ENCODE measurements at regions not wholly inside any gene's neighbourhood (a gene's known extent, or its start where the extent isn't known, plus 50 kb on each side); places are given as distances from the start of the nearest gene placed in this dataset.

- 83% methylated on average over 1 of the region's 5 CpGs for WGBS (ENCODE audit: insufficient coverage)
- H3K4me1 ChIP-seq (ENCODE audit: control insufficient read depth, insufficient read depth, low read length), result peaks cover 3% of the 10 kb centered on the region
- H3K36me3 ChIP-seq (ENCODE audit: control insufficient read depth, insufficient read depth, low read length), result no peaks in the 10 kb centered on the region
- no peak for DNase-seq (ENCODE audit: low read depth in 4 of 6, low spot score in 6 of 6)
- H3K27ac ChIP-seq (ENCODE audit: low read depth, low read length), result no peak overlapping the region
- no peaks in the 10 kb centered on the region for H3K9me3 ChIP-seq (ENCODE audit: control insufficient read depth, insufficient read depth, low read length)
- H3K27me3 ChIP-seq (ENCODE audit: control insufficient read depth, insufficient read depth, low read length), result no peaks in the 10 kb centered on the region
- no peak overlapping the region for H3K4me3 ChIP-seq (ENCODE audit: low read depth, low read length)
Measured at GRCh38 chr13:73286177-73286576, 227.4 kb downstream of the KLF5 start.

GRCh38 chr13:73284081-73284874 is 225.5 kb downstream of the KLF5 start:
- Histone ChIP-seq H3K27ac (ENCODE audit: low read depth, low read length) (no peak overlapping the region), H3K36me3 (ENCODE audit: control insufficient read depth, insufficient read depth, low read length) (no peaks in the 10 kb centered on the region), H3K27me3 (ENCODE audit: control insufficient read depth, insufficient read depth, low read length) (no peaks in the 10 kb centered on the region), H3K4me3 (ENCODE audit: low read depth, low read length) (no peak overlapping the region), H3K4me1 (ENCODE audit: control insufficient read depth, insufficient read depth, low read length) (peaks cover 3% of the 10 kb centered on the region), H3K9me3 (ENCODE audit: control insufficient read depth, insufficient read depth, low read length) (no peaks in the 10 kb centered on the region)
- 75% methylated on average over 1 of the region's 6 CpGs for WGBS (ENCODE audit: insufficient coverage)
- peak in 3 of 6 donors; percentile 21 to 94 (median 44) for DNase-seq (ENCODE audit: low read depth in 4 of 6, low spot score in 6 of 6)

- Histone ChIP-seq H3K4me1 (ENCODE audit: control insufficient read depth, insufficient read depth, low read length) (peaks cover 3% of the 10 kb centered on the region), H3K4me3 (ENCODE audit: low read depth, low read length) (no peak overlapping the region), H3K9me3 (ENCODE audit: control insufficient read depth, insufficient read depth, low read length) (no peaks in the 10 kb centered on the region), H3K36me3 (ENCODE audit: control insufficient read depth, insufficient read depth, low read length) (no peaks in the 10 kb centered on the region), H3K27ac (ENCODE audit: low read depth, low read length) (no peak overlapping the region), H3K27me3 (ENCODE audit: control insufficient read depth, insufficient read depth, low read length) (no peaks in the 10 kb centered on the region)
- peak in 1 of 6 donors; percentile 70 for DNase-seq (ENCODE audit: low read depth in 4 of 6, low spot score in 6 of 6)
- no CpG with 5 or more reads among the region's 6 CpGs for whole genome bisulfite sequencing (ENCODE audit: insufficient coverage)
Measured at GRCh38 chr13:73283636-73284035, 224.8 kb downstream of the KLF5 start.

DNA sequence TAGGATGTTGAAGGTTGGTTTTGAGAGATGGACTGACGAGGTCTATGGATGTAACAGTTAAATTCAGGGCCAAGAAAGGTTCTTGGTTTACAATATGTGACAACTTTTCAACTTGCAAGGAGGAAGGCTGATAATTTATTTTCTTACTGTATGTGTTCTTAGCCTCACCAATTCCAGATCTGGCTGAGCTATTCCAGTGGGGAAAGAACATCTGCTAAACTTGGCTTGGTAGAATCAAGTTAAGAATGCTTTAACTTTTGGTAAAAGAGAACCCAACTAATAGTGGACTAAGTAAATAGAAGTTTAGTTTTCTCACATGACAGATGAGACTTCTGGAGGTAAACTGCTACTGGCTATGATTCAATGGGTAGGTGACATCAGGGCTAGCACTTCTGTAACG is 222.9 kb downstream of the KLF5 start:
- WGBS (ENCODE audit: insufficient coverage), result 100% methylated on average over 1 of the region's 2 CpGs
- Histone ChIP-seq H3K27ac (ENCODE audit: low read depth, low read length) (no peak overlapping the region), H3K4me3 (ENCODE audit: low read depth, low read length) (no peak overlapping the region), H3K36me3 (ENCODE audit: control insufficient read depth, insufficient read depth, low read length) (no peaks in the 10 kb centered on the region), H3K4me1 (ENCODE audit: control insufficient read depth, insufficient read depth, low read length) (peaks cover 3% of the 10 kb centered on the region), H3K27me3 (ENCODE audit: control insufficient read depth, insufficient read depth, low read length) (no peaks in the 10 kb centered on the region), H3K9me3 (ENCODE audit: control insufficient read depth, insufficient read depth, low read length) (peaks cover 2% of the 10 kb centered on the region)
- no peak for DNase-seq (ENCODE audit: low read depth in 4 of 6, low spot score in 6 of 6)

GRCh38 chr13:73278186-73278585 is 219.4 kb downstream of the KLF5 start:
- Histone ChIP-seq H3K27ac (ENCODE audit: low read depth, low read length) (no peak overlapping the region), H3K4me3 (ENCODE audit: low read depth, low read length) (no peak overlapping the region), H3K36me3 (ENCODE audit: control insufficient read depth, insufficient read depth, low read length) (no peaks in the 10 kb centered on the region), H3K9me3 (ENCODE audit: control insufficient read depth, insufficient read depth, low read length) (peaks cover 2% of the 10 kb centered on the region), H3K4me1 (ENCODE audit: control insufficient read depth, insufficient read depth, low read length) (no peaks in the 10 kb centered on the region), H3K27me3 (ENCODE audit: control insufficient read depth, insufficient read depth, low read length) (no peaks in the 10 kb centered on the region)
- WGBS (ENCODE audit: insufficient coverage), result no CpG with 5 or more reads among the region's 1 CpG
- DNase-seq (ENCODE audit: low read depth in 4 of 6, low spot score in 6 of 6), result no peak

GRCh38 chr13:73275163-73275562 is 216.4 kb downstream of the KLF5 start:
- no CpG with 5 or more reads among the region's 3 CpGs for WGBS (ENCODE audit: insufficient coverage)
- Histone ChIP-seq H3K9me3 (ENCODE audit: control insufficient read depth, insufficient read depth, low read length) (peaks cover 2% of the 10 kb centered on the region), H3K36me3 (ENCODE audit: control insufficient read depth, insufficient read depth, low read length) (no peaks in the 10 kb centered on the region), H3K4me3 (ENCODE audit: low read depth, low read length) (no peak overlapping the region), H3K27ac (ENCODE audit: low read depth, low read length) (no peak overlapping the region), H3K4me1 (ENCODE audit: control insufficient read depth, insufficient read depth, low read length) (no peaks in the 10 kb centered on the region), H3K27me3 (ENCODE audit: control insufficient read depth, insufficient read depth, low read length) (no peaks in the 10 kb centered on the region)
- DNase-seq (ENCODE audit: low read depth in 4 of 6, low spot score in 6 of 6), result no peak

DNA sequence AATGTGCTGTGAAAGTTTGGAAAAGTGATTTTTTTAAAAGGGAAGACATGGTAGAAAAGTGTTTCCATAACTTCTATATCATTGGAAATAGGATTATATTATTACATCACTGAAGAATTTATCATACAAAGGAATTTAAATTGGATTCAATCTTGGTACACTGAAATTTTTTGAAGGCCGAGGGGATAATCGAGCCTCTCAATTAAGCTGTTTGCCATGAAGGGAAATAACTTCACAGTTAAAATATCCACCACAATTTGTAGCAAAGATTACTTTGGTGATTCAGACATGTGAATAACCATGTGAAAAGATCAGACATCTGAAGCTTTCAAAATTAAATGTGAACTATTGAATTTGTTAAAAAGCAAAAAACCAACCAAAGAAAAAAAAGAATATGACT is 215.3 kb downstream of the KLF5 start:
- no peak overlapping the region for H3K27ac ChIP-seq (ENCODE audit: low read depth, low read length)
- peaks cover 2% of the 10 kb centered on the region for H3K9me3 ChIP-seq (ENCODE audit: control insufficient read depth, insufficient read depth, low read length)
- H3K4me1 ChIP-seq (ENCODE audit: control insufficient read depth, insufficient read depth, low read length), result no peaks in the 10 kb centered on the region
- DNase-seq (ENCODE audit: low read depth in 4 of 6, low spot score in 6 of 6), result no peak
- no peaks in the 10 kb centered on the region for H3K27me3 ChIP-seq (ENCODE audit: control insufficient read depth, insufficient read depth, low read length)
- no CpG with 5 or more reads among the region's 2 CpGs for WGBS (ENCODE audit: insufficient coverage)
- H3K4me3 ChIP-seq (ENCODE audit: low read depth, low read length), result no peak overlapping the region
- no peaks in the 10 kb centered on the region for H3K36me3 ChIP-seq (ENCODE audit: control insufficient read depth, insufficient read depth, low read length)

GRCh38 chr13:73273745-73274144 is 214.9 kb downstream of the KLF5 start:
- H3K27ac ChIP-seq (ENCODE audit: low read depth, low read length), result no peak overlapping the region
- H3K4me3 ChIP-seq (ENCODE audit: low read depth, low read length), result no peak overlapping the region
- H3K9me3 ChIP-seq (ENCODE audit: control insufficient read depth, insufficient read depth, low read length), result peaks cover 2% of the 10 kb centered on the region
- no CpG with 5 or more reads among the region's 5 CpGs for WGBS (ENCODE audit: insufficient coverage)
- no peaks in the 10 kb centered on the region for H3K27me3 ChIP-seq (ENCODE audit: control insufficient read depth, insufficient read depth, low read length)
- no peaks in the 10 kb centered on the region for H3K36me3 ChIP-seq (ENCODE audit: control insufficient read depth, insufficient read depth, low read length)
- no peak for DNase-seq (ENCODE audit: low read depth in 4 of 6, low spot score in 6 of 6)
- H3K4me1 ChIP-seq (ENCODE audit: control insufficient read depth, insufficient read depth, low read length), result no peaks in the 10 kb centered on the region

GRCh38 chr13:73273276-73273675 is 214.5 kb downstream of the KLF5 start:
- no peak for DNase-seq (ENCODE audit: low read depth in 4 of 6, low spot score in 6 of 6)
- H3K36me3 ChIP-seq (ENCODE audit: control insufficient read depth, insufficient read depth, low read length), result no peaks in the 10 kb centered on the region
- H3K27ac ChIP-seq (ENCODE audit: low read depth, low read length), result no peak overlapping the region
- WGBS (ENCODE audit: insufficient coverage), result 40% methylated on average over 1 of the region's 1 CpG
- H3K4me3 ChIP-seq (ENCODE audit: low read depth, low read length), result no peak overlapping the region
- H3K4me1 ChIP-seq (ENCODE audit: control insufficient read depth, insufficient read depth, low read length), result no peaks in the 10 kb centered on the region
- peaks cover 2% of the 10 kb centered on the region for H3K9me3 ChIP-seq (ENCODE audit: control insufficient read depth, insufficient read depth, low read length)
- H3K27me3 ChIP-seq (ENCODE audit: control insufficient read depth, insufficient read depth, low read length), result no peaks in the 10 kb centered on the region

DNA sequence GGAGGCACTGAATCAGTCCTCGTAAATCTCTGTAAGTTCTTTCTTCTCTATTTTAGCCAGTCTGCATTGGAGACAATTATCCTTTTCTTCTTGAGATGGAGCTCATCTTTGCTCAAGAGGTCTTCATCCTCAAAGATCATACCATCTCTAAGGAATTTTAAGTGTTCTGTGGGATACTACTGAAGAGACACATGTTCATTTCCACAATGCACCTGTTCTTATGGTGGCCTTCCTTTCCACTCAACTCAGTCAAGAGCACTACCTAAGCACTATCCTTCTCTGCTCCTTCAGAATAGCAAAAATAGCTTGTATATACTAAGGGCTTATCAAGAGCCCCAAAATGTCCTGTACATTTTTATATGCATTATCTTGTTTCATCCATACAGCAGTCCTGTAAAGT is 214.0 kb downstream of the KLF5 start:
- Histone ChIP-seq H3K4me3 (ENCODE audit: low read depth, low read length) (no peak overlapping the region), H3K9me3 (ENCODE audit: control insufficient read depth, insufficient read depth, low read length) (peaks cover 2% of the 10 kb centered on the region), H3K27ac (ENCODE audit: low read depth, low read length) (no peak overlapping the region), H3K27me3 (ENCODE audit: control insufficient read depth, insufficient read depth, low read length) (no peaks in the 10 kb centered on the region), H3K4me1 (ENCODE audit: control insufficient read depth, insufficient read depth, low read length) (no peaks in the 10 kb centered on the region), H3K36me3 (ENCODE audit: control insufficient read depth, insufficient read depth, low read length) (no peaks in the 10 kb centered on the region)
- DNase-seq (ENCODE audit: low read depth in 4 of 6, low spot score in 6 of 6), result no peak
- no CpG with 5 or more reads among the region's 1 CpG for WGBS (ENCODE audit: insufficient coverage)

Data from spinal cord (tissue), 9 donors.